ENCODE measurements at regions not wholly inside any gene's neighbourhood (a gene's known extent, or its start where the extent isn't known, plus 50 kb on each side); places are given as distances from the start of the nearest gene placed in this dataset.

DNA sequence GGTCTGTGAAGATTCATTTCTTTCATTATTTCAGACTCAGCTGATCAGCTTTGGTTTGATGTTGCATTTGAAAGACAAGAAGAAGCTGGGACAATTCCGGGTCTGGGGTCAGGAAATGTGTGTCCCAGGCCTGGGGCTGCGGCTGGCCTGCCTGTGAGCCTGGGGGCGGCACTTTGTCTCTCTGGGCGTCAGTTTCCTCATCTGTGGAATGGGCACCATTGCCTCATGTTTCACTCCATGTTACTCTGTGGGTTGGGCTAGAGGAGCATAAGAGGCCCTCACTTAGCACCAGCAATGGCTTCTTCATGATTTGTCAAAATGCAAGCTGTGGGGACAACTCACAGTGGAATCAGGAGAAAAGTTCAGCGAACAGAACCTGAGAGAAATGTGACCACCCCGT, 570.1 kb downstream of the VRK1 start:
- H3K27me3 ChIP-seq (replicated peaks; ENCODE audit: control insufficient read depth, insufficient read depth, low read length): no peaks in the 10 kb centered on the region
- POLR2A ChIA-PET: no interaction called here
- no peaks in the 10 kb centered on the region for H3K36me3 Mint-ChIP-seq (ENCODE audit: insufficient read depth, unreplicated experiment)
- no peaks in the 10 kb centered on the region for H3K9me3 ChIP-seq
- no peaks in the 10 kb centered on the region for H3K4me1 ChIP-seq
- H3K27ac Mint-ChIP-seq (ENCODE audit: unreplicated experiment): no peak overlapping the region
- H3K36me3 ChIP-seq (ENCODE audit: control insufficient read depth, insufficient read depth, low read length): no peaks in the 10 kb centered on the region
- no peak overlapping the region for H3K4me3 ChIP-seq (ENCODE audit: low read depth, low read length)
- H3K4me1 Mint-ChIP-seq (ENCODE audit: low read depth, unreplicated experiment): no peaks in the 10 kb centered on the region
- CTCF ChIA-PET: no interaction called here
- BruUV-seq (replicated peaks): no TSS peak
- intact Hi-C loops (cut with micrococcal nuclease; ENCODE audit: unreplicated experiment): no loop called here
- TF ChIP-seq, protein P1, sequence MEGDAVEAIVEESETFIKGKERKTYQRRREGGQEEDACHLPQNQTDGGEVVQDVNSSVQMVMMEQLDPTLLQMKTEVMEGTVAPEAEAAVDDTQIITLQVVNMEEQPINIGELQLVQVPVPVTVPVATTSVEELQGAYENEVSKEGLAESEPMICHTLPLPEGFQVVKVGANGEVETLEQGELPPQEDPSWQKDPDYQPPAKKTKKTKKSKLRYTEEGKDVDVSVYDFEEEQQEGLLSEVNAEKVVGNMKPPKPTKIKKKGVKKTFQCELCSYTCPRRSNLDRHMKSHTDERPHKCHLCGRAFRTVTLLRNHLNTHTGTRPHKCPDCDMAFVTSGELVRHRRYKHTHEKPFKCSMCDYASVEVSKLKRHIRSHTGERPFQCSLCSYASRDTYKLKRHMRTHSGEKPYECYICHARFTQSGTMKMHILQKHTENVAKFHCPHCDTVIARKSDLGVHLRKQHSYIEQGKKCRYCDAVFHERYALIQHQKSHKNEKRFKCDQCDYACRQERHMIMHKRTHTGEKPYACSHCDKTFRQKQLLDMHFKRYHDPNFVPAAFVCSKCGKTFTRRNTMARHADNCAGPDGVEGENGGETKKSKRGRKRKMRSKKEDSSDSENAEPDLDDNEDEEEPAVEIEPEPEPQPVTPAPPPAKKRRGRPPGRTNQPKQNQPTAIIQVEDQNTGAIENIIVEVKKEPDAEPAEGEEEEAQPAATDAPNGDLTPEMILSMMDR (IDR thresholded peaks at IDR 0.05; ENCODE audit: insufficient read depth in 1 of 2, low read depth in 1 of 2, low read length in 1 of 2, severe bottlenecking in 1 of 2, unreplicated experiment in 1 of 2): no peak
- H3K27me3 Mint-ChIP-seq (ENCODE audit: insufficient read depth, unreplicated experiment): peaks cover 2% of the 10 kb centered on the region
- no peak for DNase-seq
- H3K9me3 Mint-ChIP-seq (ENCODE audit: unreplicated experiment): no peaks in the 10 kb centered on the region
- H3K4me3 Mint-ChIP-seq (ENCODE audit: unreplicated experiment): no peak overlapping the region

GRCh38 chr14:97368049-97368448, 570.9 kb downstream of the VRK1 start:
- DNase-seq: no peak
- no TSS peak for BruUV-seq (replicated peaks)
- Histone ChIP-seq H3K27me3 (replicated peaks; ENCODE audit: control insufficient read depth, insufficient read depth, low read length) (no peaks in the 10 kb centered on the region), H3K4me3 (ENCODE audit: low read depth, low read length) (no peak overlapping the region), H3K36me3 (ENCODE audit: control insufficient read depth, insufficient read depth, low read length) (no peaks in the 10 kb centered on the region), H3K4me1 (no peaks in the 10 kb centered on the region), H3K9me3 (no peaks in the 10 kb centered on the region)
- TF ChIP-seq, protein P1 (IDR thresholded peaks at IDR 0.05; ENCODE audit: insufficient read depth in 1 of 2, low read depth in 1 of 2, low read length in 1 of 2, severe bottlenecking in 1 of 2, unreplicated experiment in 1 of 2): no peak
- Mint-ChIP-seq H3K36me3 (ENCODE audit: insufficient read depth, unreplicated experiment) (no peaks in the 10 kb centered on the region), H3K4me3 (ENCODE audit: unreplicated experiment) (no peak overlapping the region), H3K27ac (ENCODE audit: unreplicated experiment) (no peak overlapping the region), H3K27me3 (ENCODE audit: insufficient read depth, unreplicated experiment) (peaks cover 2% of the 10 kb centered on the region), H3K4me1 (ENCODE audit: low read depth, unreplicated experiment) (no peaks in the 10 kb centered on the region), H3K9me3 (ENCODE audit: unreplicated experiment) (no peaks in the 10 kb centered on the region)
- intact Hi-C loops (cut with micrococcal nuclease; ENCODE audit: unreplicated experiment): no loop called here
- ChIA-PET CTCF (no interaction called here), POLR2A (no interaction called here)

GRCh38 chr14:97368900-97369564, 571.9 kb downstream of the VRK1 start:
- H3K36me3 Mint-ChIP-seq (ENCODE audit: insufficient read depth, unreplicated experiment): no peaks in the 10 kb centered on the region
- POLR2A ChIA-PET: no interaction called here

More at GRCh38 chr14:97368900-97369564, 571.9 kb downstream of the VRK1 start:
- BruUV-seq (replicated peaks): no TSS peak
- Mint-ChIP-seq H3K27ac (ENCODE audit: unreplicated experiment) (no peak overlapping the region), H3K9me3 (ENCODE audit: unreplicated experiment) (no peaks in the 10 kb centered on the region), H3K4me3 (ENCODE audit: unreplicated experiment) (no peak overlapping the region), H3K4me1 (ENCODE audit: low read depth, unreplicated experiment) (no peaks in the 10 kb centered on the region), H3K27me3 (ENCODE audit: insufficient read depth, unreplicated experiment) (peaks cover 2% of the 10 kb centered on the region)
- CTCF ChIA-PET: no interaction called here
- Histone ChIP-seq H3K4me1 (no peaks in the 10 kb centered on the region), H3K4me3 (ENCODE audit: low read depth, low read length) (no peak overlapping the region), H3K9me3 (no peaks in the 10 kb centered on the region), H3K36me3 (ENCODE audit: control insufficient read depth, insufficient read depth, low read length) (no peaks in the 10 kb centered on the region), H3K27me3 (replicated peaks; ENCODE audit: control insufficient read depth, insufficient read depth, low read length) (no peaks in the 10 kb centered on the region)
- intact Hi-C loops (cut with micrococcal nuclease; ENCODE audit: unreplicated experiment): no loop called here
- DNase-seq: no peak
- TF ChIP-seq, protein P1 (IDR thresholded peaks at IDR 0.05; ENCODE audit: insufficient read depth in 1 of 2, low read depth in 1 of 2, low read length in 1 of 2, severe bottlenecking in 1 of 2, unreplicated experiment in 1 of 2): no peak

Data from Caco-2 (cell line).